H9 (cell line): ENCODE measurements at regions not wholly inside any gene's neighbourhood (a gene's known extent, or its start where the extent isn't known, plus 50 kb on each side); places are given as distances from the start of the nearest gene placed in this dataset.
A peak's percentile ranks its signal among the peaks of the same experiment; 100 is the strongest.

Experiments
- DNase-seq: peaks from one replicate; pipeline ENCODE4 v3.0.0-alpha.2; 2017
- H2AFZ ChIP-seq: one replicate; pipeline ENCODE4 v1.6.1; 2013; ENCODE audit warnings: mild to moderate bottlenecking, low read length, control low read depth, moderate library complexity
- H2AK5ac ChIP-seq: 2 replicates; pipeline ENCODE4 v1.6.1; 2013; ENCODE audit warnings: low read length, control low read depth, mixed read lengths; ENCODE audit not compliant: insufficient read length
- H2BK120ac ChIP-seq: one replicate; pipeline ENCODE4 v1.6.1; 2013; ENCODE audit warnings: low read depth, mild to moderate bottlenecking, low read length, control low read depth, inconsistent platforms; ENCODE audit not compliant: poor library complexity, severe bottlenecking
- H2BK12ac ChIP-seq: 2 replicates; pipeline ENCODE4 v1.6.1; 2013; ENCODE audit warnings: low read length, control low read depth, mixed read lengths, low read depth; ENCODE audit not compliant: insufficient read length
- H2BK15ac ChIP-seq: 2 replicates; pipeline ENCODE4 v1.6.1; 2013; ENCODE audit warnings: low read depth, low read length, control low read depth
- H2BK20ac ChIP-seq: one replicate; pipeline ENCODE4 v1.6.1; 2013; ENCODE audit warnings: low read depth, mild to moderate bottlenecking, low read length, control low read depth, inconsistent platforms; ENCODE audit not compliant: poor library complexity, severe bottlenecking
- H2BK5ac ChIP-seq: 2 replicates; pipeline ENCODE4 v1.6.1; 2013; ENCODE audit warnings: low read length, control low read depth, mixed read lengths; ENCODE audit not compliant: insufficient read length
- H3K14ac ChIP-seq: 2 replicates; pipeline ENCODE4 v1.6.1; 2013; ENCODE audit warnings: low read length, control low read depth; ENCODE audit not compliant: insufficient read depth
- H3K18ac ChIP-seq: 2 replicates; pipeline ENCODE4 v1.6.1; 2013; ENCODE audit warnings: low read depth, mild to moderate bottlenecking, mixed read lengths, low read length, control low read depth; ENCODE audit not compliant: insufficient read length
- H3K23ac ChIP-seq: 2 replicates; pipeline ENCODE4 v1.6.1; 2013; ENCODE audit warnings: low read length, control low read depth, mixed read lengths, low read depth; ENCODE audit not compliant: insufficient read length
- H3K23me2 ChIP-seq: 2 replicates; pipeline ENCODE4 v1.6.1; 2013; ENCODE audit warnings: low read depth, mild to moderate bottlenecking, mixed read lengths, low read length, control low read depth; ENCODE audit not compliant: insufficient read length, poor library complexity, severe bottlenecking
- H3K27ac ChIP-seq: 2 replicates; pipeline ENCODE4 v1.5.1; 2013; ENCODE audit warnings: low read length, control low read depth, mixed read lengths, low read depth; ENCODE audit not compliant: insufficient read length
- H3K27me3 ChIP-seq: 2 replicates; pipeline ENCODE4 v1.6.1; 2013; ENCODE audit warnings: low read length, control low read depth, inconsistent platforms; ENCODE audit not compliant: insufficient read depth
- H3K4ac ChIP-seq: 2 replicates; pipeline ENCODE4 v1.6.1; 2013; ENCODE audit warnings: low read depth, mild to moderate bottlenecking, control low read depth, inconsistent platforms, low read length, moderate library complexity
- H3K4me1 ChIP-seq: 2 replicates; pipeline ENCODE4 v1.6.1; 2013; ENCODE audit warnings: low read length, control low read depth, inconsistent platforms; ENCODE audit not compliant: insufficient read depth
- H3K4me2 ChIP-seq: 2 replicates; pipeline ENCODE4 v1.6.1; 2013; ENCODE audit warnings: low read length, control low read depth, mixed read lengths; ENCODE audit not compliant: insufficient read length, insufficient read depth
- H3K56ac ChIP-seq: 2 replicates; pipeline ENCODE4 v1.6.1; 2013; ENCODE audit warnings: low read depth, mild to moderate bottlenecking, mixed read lengths, low read length, control low read depth; ENCODE audit not compliant: insufficient read length
- H3K79me1 ChIP-seq: 2 replicates; pipeline ENCODE4 v1.6.1; 2013; ENCODE audit warnings: low read depth, mild to moderate bottlenecking, moderate library complexity, low read length, control low read depth, inconsistent platforms; ENCODE audit not compliant: insufficient read depth, poor library complexity, severe bottlenecking
- H3K79me2 ChIP-seq: 2 replicates; pipeline ENCODE4 v1.6.1; 2013; ENCODE audit warnings: low read length, control low read depth, inconsistent platforms; ENCODE audit not compliant: insufficient read depth
- H3K9ac ChIP-seq: 2 replicates; pipeline ENCODE4 v1.6.1; 2013; ENCODE audit warnings: low read length, control low read depth, mixed read lengths; ENCODE audit not compliant: insufficient read length; ENCODE audit errors: extremely low read depth
- H3K9me3 ChIP-seq: one replicate; pipeline ENCODE4 v1.6.1; 2013; ENCODE audit warnings: low read depth, low read length, inconsistent platforms; ENCODE audit not compliant: control insufficient read depth
- H3T11ph ChIP-seq: one replicate; pipeline ENCODE4 v1.6.1; 2013; ENCODE audit warnings: mild to moderate bottlenecking, low read length, control low read depth, inconsistent platforms
- H4K20me1 ChIP-seq: one replicate; pipeline ENCODE4 v1.6.1; 2013; ENCODE audit not compliant: control insufficient read depth, insufficient read length, insufficient read depth
- H4K5ac ChIP-seq: 2 replicates; pipeline ENCODE4 v1.6.1; 2013; ENCODE audit warnings: low read depth, mild to moderate bottlenecking, mixed read lengths, low read length, control low read depth; ENCODE audit not compliant: insufficient read length
- H4K8ac ChIP-seq: replicated peaks from 2 replicates; pipeline ENCODE4 v1.6.1; 2013; ENCODE audit warnings: low read length, control low read depth, mixed read lengths, low read depth; ENCODE audit not compliant: insufficient read length
- H4K91ac ChIP-seq: 2 replicates; pipeline ENCODE4 v1.6.1; 2013; ENCODE audit warnings: low read depth, mild to moderate bottlenecking, moderate library complexity, mixed read lengths, low read length, control low read depth; ENCODE audit not compliant: insufficient read length
- H3K27ac Mint-ChIP-seq, 3 experiments: 2 replicates in 2 of 3; 3 replicates in 1 of 3; pipeline ENCODE4 v1.8.0; 2020 to 2021; ENCODE audit warnings: mixed read lengths in 3 of 3, mild to moderate bottlenecking in 1 of 3, moderate library complexity in 1 of 3
- H3K27me3 Mint-ChIP-seq: 2 replicates; pipeline ENCODE4 v1.8.0; 2021; ENCODE audit warnings: low read depth, mild to moderate bottlenecking, moderate library complexity, mixed read lengths
- H3K36me3 Mint-ChIP-seq, 3 experiments: 2 replicates in 2 of 3; 3 replicates in 1 of 3; pipeline ENCODE4 v1.8.0; 2020 to 2021; ENCODE audit warnings: low read depth in 3 of 3, mixed read lengths in 3 of 3; ENCODE audit not compliant: insufficient read depth in 1 of 3
- H3K4me1 Mint-ChIP-seq, 2 experiments: 2 replicates each; pipeline ENCODE4 v1.8.0; 2020; ENCODE audit warnings: mixed read lengths in 2 of 2
- H3K4me3 Mint-ChIP-seq, 2 experiments: 2 replicates in 1 of 2; 3 replicates in 1 of 2; pipeline ENCODE4 v1.8.0; 2020 to 2021; ENCODE audit warnings: mild to moderate bottlenecking in 2 of 2, mixed read lengths in 2 of 2, moderate library complexity in 1 of 2
- H3K9me3 Mint-ChIP-seq, 2 experiments: 2 replicates in 1 of 2; 3 replicates in 1 of 2; pipeline ENCODE4 v1.8.0; 2020; ENCODE audit warnings: mild to moderate bottlenecking in 2 of 2, mixed read lengths in 2 of 2, moderate library complexity in 1 of 2
- WGBS: extraction: QIAGEN DNeasy Blood & Tissue Kit; methylation state at CpG from one replicate; pipeline ENCODE4 v1.1.7; 2013; ENCODE audit warnings: missing lambda C conversion rate, low lambda C conversion rate, mixed read lengths; ENCODE audit not compliant: insufficient read length; ENCODE audit errors: extremely low coverage; 5-methylcytosine and 5-hydroxymethylcytosine counted together
- TF ChIP-seq, protein P1 (sequence below): fragments of 200-600 bp; sonication (generic); conservative IDR thresholded peaks from 3 replicates; pipeline ENCODE4 v1.8.0; 2021; ENCODE audit warnings: antibody characterized with exemption, mild to moderate bottlenecking

DNA sequence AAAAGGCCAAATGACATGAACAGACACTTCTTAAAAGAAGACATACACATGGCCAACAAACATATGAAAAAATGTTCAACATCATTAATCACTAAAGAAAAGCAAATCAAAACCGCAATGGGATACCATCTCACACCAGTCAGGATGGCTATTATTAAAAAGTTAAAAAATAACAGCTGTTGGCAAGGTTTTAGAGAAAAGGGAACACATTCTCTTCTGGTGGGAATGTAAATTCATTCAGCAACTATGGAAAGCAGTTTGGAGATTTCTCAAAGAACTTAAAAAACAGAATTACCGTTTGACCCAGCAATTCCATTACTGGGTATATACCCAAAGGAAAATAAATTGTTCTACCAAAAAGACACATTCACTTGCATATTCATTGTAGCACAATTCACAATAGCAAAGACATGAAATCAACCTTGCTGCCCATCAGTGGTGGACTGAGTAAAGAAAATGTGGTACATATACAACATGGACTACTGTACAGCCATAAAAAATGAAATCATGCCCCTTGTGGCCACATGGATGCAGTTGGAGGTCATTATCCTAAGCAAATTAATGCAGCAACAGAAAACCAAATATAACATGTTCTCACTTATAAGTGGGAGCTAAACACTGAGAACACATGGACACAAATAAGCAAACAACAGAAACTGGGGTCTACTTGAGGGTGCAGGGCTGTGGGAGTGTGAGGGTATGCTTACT is 190.7 kb upstream of the MCTP2 start:
- WGBS: no CpG with 5 or more reads among the region's 2 CpGs
- no peak overlapping the region for H3K9ac ChIP-seq
- no peaks in the 10 kb centered on the region for H3K79me2 ChIP-seq
- no peak overlapping the region for H2AFZ ChIP-seq
- H3K14ac ChIP-seq: no peak overlapping the region
- no peak for DNase-seq
- no peak overlapping the region for H3K4me2 ChIP-seq
- no peak overlapping the region for H4K5ac ChIP-seq
- H3K4me1 ChIP-seq: no peaks in the 10 kb centered on the region
- H3K23ac ChIP-seq: no peak overlapping the region
- no peaks in the 10 kb centered on the region for H3K9me3 ChIP-seq
- no peak overlapping the region for H4K8ac ChIP-seq
- no peak overlapping the region for H2BK5ac ChIP-seq
- H3K56ac ChIP-seq: no peak overlapping the region
- no peak overlapping the region for H3K27ac Mint-ChIP-seq
- H3K4me3 Mint-ChIP-seq: no peak overlapping the region
- no peak overlapping the region for H3T11ph ChIP-seq
- TF ChIP-seq, protein P1, sequence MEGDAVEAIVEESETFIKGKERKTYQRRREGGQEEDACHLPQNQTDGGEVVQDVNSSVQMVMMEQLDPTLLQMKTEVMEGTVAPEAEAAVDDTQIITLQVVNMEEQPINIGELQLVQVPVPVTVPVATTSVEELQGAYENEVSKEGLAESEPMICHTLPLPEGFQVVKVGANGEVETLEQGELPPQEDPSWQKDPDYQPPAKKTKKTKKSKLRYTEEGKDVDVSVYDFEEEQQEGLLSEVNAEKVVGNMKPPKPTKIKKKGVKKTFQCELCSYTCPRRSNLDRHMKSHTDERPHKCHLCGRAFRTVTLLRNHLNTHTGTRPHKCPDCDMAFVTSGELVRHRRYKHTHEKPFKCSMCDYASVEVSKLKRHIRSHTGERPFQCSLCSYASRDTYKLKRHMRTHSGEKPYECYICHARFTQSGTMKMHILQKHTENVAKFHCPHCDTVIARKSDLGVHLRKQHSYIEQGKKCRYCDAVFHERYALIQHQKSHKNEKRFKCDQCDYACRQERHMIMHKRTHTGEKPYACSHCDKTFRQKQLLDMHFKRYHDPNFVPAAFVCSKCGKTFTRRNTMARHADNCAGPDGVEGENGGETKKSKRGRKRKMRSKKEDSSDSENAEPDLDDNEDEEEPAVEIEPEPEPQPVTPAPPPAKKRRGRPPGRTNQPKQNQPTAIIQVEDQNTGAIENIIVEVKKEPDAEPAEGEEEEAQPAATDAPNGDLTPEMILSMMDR: 0 out of 3 replicates have a peak, but pooled peaks have one; percentile 19
- H3K23me2 ChIP-seq: no peaks in the 10 kb centered on the region
- no peaks in the 10 kb centered on the region for H3K27me3 Mint-ChIP-seq
- no peak overlapping the region for H2BK120ac ChIP-seq
- H4K20me1 ChIP-seq: no peaks in the 10 kb centered on the region
- no peak overlapping the region for H3K27ac ChIP-seq
- no peaks in the 10 kb centered on the region for H3K4me1 Mint-ChIP-seq
- H3K36me3 Mint-ChIP-seq: peaks cover 0 to 5% (median 0%) of the 10 kb centered on the region in 3 experiments; a peak in 2 of 7 replicates
- no peaks in the 10 kb centered on the region for H3K79me1 ChIP-seq
- H3K4ac ChIP-seq: no peak overlapping the region
- H2AK5ac ChIP-seq: no peak overlapping the region
- H2BK12ac ChIP-seq: no peak overlapping the region
- no peak overlapping the region for H3K18ac ChIP-seq
- no peak overlapping the region for H2BK20ac ChIP-seq
- H3K9me3 Mint-ChIP-seq: peaks cover 3% of the 10 kb centered on the region in 2 experiments; a peak in 3 of 5 replicates
- no peak overlapping the region for H2BK15ac ChIP-seq
- H4K91ac ChIP-seq: no peak overlapping the region
- no peaks in the 10 kb centered on the region for H3K27me3 ChIP-seq
